Stimulated activated CD4-positive, alpha-beta T cell treated with anti-CD3 and anti-CD28 coated beads, Interleukin-4, amount 100 ng/mL, for 1 hour (primary cell): ENCODE measurements at regions not wholly inside any gene's neighbourhood (a gene's known extent, or its start where the extent isn't known, plus 50 kb on each side); places are given as distances from the start of the nearest gene placed in this dataset.
"Not testable (repeated sequence)": the region's sequence is repeated elsewhere in the genome, so short reads cannot be mapped to it uniquely, and the experiment has no call there.

Experiments
- DNase-seq: peaks from one replicate; pipeline ENCODE4 v3.0.0-alpha.2; 2020

DNA sequence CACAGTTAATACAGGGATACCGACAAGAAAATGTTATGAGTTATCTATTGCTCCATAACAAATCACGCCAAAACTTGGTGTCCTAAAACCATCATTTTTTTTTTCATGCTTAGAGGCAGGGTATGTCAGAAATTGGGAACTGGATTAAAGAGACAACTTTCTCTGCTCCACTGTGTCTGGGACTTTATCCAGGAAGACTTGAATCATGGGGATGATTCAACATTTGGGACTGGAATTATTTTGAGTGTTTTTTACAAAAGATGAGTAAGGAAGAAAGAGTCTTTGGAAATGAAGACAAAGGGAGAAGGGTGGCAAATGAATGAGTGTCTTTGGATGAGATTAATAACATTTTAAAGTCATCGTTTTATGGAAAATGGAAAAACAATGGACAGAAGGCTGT is 1883.7 kb upstream of the C9orf72 start:
- no peak for DNase-seq

DNA sequence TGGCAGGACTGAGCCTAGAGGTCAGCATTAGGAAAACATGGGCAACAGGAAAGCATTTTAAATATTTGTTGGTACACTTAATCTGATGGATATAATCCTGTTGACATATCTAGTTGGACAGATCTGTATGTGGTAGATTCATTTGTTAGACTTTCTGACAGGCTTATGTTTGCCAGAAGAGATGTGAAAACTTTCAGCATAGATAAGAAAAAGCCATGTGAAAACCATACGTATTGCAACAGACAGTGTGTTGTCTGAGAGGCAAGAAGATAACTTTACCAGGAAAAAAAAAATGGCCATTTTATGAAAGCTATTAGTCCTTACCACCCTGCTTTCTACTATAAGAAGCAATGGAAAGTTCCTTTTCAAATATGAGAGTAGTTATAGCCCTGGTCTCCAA is 1902.2 kb upstream of the C9orf72 start:
- DNase-seq, result no peak

DNA sequence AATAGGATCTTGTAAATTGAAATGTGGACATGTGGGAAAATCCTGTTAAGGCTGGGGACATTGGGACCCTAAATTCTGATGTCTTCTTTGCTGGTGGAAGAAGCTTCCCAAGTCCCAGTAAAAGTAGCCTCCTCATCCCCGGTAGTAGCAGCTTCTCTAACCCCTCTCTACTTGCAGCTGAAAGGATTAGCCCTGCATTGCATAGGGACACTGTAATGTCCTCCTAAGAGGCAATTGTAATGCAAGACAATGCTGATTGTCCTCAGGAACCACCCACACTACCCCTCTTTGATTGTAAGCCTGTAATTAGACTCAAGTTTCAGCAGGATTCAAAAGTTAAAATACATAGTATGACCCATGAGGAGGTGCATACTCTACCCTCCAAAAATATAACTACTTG is 1938.4 kb upstream of the C9orf72 start:
- DNase-seq, result no peak

DNA sequence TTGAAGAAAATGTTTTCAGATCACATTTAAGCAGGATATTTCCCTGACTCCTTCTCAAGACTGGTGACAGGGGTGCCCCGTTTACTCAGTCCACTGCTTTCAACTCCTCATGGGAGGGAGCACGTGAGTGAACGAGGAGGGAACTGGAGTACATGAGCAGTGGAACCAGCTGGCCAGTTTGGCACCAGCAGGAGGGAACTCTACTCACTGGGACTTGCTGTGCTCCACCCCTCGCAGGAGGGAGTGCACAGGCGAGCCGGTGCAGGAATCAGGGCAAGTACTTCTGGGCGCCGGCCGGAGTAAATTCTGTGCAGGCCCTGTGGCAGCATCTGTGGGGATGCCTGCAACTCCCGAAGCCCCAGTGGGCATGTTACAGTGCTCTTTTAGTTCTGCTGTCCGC is 1941.1 kb upstream of the C9orf72 start:
- DNase-seq, result no peak

DNA sequence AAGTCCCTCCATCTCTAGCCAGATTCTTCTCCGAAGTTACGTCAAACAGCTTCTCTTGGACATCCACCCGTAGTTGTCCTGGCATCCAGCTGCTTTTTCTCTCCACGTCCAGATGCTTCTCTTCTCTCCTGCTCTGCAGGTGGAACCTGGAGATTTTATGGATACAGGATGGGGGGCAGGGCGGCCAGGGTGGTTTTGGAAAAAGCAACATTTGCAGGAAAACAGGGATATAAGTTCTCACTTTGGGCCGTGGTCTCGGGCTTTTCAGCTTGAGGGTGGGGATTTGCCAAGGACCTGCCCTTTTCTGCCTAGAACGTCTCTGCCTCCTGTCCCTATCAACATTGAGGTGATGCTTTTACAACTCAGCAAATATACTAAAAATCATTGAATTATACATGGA is 1941.6 kb upstream of the C9orf72 start:
- no peak for DNase-seq

DNA sequence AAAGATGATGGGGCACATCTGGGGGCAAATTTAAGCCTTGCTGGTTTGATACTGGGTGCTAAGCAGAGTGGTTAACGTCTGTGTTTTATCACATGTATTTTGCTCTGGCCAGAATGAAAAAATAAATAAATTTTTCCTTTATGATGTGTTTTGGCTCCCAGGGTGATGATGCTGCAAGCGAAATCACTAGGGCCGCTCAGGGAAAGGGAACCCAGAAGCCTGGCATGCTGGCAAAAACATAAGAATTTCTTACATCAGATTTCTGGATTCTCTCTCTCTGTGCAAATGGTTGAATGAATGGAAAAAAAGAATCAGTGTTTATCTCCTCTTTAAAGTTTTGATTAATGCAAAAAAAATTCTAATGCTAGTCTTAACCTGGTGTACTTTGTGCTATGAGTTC is 1975.2 kb upstream of the C9orf72 start:
- DNase-seq, result no peak

DNA sequence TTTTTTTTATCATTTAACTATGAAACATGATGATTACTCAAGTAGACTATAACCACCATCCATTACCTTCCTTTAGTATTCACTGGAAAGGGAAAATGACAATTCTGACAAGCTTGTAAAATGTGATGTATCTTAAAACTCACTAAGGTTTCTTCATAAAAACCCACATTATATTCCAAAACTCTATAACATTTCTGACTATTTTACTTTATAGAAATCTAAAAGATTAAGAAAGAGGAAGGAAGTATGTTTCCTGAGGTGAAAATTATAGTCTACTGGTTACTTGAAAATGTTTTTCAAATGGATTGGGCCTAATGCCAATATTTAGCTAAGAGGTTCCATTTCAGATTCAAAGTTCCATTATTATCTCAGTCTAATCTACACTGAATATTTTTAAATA is 1982.2 kb upstream of the C9orf72 start:
- no peak for DNase-seq

DNA sequence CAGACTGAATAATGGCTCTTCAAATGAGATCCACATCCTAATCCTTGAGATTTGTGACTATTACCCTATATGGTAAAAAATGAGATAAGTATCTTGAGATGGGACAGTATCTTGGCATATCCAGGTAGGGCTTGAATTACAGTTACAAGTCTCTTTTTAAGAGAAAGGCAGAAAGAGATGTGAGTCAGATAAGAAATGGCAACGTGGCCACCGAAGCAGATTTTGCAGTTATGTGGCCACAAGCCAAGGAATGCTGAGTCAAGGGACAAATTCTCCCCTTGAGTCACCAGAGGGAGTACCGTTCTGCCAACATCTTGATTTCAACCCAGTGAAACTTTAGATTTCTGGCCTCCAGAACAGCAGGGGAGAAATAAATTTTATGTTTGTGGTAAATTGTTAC is 1983.0 kb upstream of the C9orf72 start:
- DNase-seq, result no peak

DNA sequence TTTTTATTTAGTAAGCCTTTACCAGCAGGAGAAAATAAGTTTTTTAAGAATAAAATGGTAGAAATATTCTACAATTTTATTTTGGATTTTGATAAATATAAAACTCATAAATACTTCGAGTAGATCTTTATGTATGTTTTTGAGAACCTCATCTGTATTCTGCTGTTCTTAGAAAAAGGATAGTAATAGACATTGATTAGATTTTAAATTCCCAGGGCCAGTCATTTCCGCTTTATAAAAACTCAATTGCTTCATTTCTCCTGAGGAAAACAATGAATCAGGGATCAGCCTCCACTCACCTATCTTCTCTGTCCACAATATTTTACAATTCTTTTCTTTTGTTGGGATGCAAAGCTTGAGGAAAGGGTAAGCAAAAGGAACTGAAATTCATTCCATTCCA is 1983.5 kb upstream of the C9orf72 start:
- no peak for DNase-seq

DNA sequence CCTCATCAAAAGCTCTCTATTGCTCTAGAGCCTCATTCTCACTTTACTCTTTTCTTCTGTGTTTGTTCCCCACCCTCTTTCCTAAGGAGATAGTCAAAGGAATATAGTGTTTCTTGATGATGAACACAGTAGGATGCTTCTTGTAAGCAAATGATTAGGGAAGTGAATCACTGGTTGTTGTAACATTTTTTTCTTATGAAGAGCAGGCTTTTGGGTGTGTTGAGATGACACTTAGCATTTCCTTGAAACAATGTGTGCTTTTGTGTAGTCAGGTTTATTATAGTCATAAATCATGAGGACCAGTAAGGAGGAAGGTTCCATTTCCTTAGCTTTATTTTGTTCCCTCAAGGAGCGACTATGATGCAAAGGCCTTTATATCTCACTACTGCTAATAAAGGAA is 1991.3 kb upstream of the C9orf72 start:
- DNase-seq, result no peak

DNA sequence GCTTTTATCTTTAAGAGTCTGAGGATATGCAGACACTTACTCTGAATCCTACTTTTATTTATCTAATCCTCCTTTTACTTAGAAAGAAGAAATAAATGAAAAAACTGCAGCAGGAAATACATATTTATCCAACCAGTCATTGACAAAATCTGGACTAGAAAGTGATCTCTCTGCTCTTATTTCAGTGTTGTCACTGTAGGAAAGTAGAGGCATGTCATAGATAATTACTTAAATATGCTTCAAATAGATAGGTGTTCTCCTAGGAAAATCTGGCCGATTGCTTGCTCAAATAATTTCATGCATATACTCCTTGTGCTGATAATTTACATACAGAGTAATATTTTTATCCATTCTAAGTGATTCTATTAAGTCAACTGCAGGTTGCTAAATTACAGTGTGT is 2001.9 kb upstream of the C9orf72 start:
- DNase-seq, result no peak

DNA sequence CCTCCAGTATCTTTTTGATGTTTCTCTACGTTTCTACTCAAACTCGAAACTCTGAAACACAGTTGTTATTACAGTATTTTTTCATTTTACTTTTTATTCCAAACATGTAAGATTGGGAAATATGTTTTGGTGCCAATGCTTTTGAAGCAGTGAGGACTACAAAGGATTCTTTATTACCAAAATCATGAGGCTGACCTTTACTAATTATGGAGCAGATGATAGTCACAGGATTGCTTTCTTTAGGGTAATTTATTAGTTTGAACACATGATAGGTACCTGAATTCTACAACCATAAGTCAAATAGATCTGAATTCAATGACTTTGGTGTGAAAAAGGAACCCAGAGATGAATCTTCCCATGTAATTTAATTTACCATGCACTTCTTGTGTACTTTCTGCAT is 2015.1 kb upstream of the C9orf72 start:
- no peak for DNase-seq

DNA sequence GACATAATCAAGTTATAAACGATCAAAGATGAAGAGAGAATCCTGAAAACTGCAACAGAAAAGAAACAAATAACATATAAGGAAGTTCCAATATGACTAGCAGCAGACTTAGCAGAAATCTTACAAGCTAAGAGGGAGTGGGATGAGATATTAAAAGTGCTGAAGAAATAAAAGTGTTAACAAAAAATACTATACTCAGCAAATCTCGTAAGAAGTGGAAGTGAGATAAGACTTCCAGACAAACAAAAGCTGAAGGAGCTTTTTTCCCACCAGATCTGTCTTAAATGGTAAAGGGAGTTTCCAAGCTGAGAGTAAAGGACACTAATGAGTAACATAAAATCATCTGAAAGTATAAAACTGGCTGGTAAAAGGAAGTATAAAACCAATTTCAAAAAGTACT is 2036.0 kb upstream of the C9orf72 start:
- DNase-seq, result no peak

DNA sequence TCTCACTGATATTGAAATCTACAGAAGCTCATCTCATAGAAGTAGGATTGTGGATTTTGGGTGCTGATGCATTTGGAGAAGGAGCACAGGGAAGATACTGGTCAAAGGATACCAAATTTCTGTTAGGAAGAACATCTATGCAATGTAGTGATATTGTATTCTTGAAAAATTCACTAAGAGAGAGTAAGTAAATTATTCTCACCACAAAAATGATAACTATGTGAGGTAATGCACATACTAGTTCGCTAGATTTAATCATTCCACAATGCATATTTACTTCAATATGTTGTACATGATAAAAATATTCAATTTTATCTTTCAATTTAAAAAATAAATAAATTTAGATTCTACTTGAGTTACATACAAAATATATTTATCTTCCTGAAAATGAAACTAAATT is 2040.5 kb upstream of the C9orf72 start:
- DNase-seq, result no peak

DNA sequence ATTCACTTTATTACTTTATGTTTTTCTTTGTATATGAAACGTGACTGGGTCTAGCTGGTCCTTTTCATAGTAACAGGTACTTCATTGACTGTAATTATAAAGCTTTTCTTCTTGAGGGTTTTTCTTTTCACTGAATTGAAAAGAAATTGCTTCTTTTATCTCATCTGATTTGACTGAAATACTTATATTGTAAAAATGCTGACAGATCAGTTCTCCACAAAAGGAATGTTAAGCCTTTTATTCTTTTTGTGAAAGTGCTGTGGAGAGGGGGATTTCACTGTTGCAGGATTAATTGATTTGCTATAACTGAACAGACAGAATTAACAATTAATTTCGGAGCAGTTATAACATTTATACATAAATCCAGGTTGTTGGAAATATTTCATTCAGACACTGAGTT is 2043.6 kb upstream of the C9orf72 start:
- no peak for DNase-seq

DNA sequence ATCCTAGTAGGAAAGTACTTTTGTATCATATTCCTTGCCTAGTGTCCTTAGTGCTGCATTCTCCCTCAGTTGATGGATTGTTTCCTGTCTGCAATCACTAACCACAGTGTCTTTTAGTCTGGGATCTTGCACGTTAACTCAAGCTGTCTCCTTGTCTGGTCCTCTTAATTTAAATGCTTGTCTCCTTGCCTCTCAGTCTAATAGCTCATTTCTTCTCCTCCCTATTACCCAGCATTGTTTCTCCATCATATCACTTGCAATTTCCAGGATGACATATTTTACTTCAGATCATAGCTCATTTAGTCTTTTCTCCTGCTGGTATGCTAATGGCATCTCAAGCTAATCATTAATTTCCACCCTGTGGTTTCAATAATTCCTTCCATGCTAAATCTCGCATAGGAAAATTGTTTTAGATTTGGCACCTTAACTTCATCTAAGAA is 2052.0 kb upstream of the C9orf72 start:
- no peak for DNase-seq

DNA sequence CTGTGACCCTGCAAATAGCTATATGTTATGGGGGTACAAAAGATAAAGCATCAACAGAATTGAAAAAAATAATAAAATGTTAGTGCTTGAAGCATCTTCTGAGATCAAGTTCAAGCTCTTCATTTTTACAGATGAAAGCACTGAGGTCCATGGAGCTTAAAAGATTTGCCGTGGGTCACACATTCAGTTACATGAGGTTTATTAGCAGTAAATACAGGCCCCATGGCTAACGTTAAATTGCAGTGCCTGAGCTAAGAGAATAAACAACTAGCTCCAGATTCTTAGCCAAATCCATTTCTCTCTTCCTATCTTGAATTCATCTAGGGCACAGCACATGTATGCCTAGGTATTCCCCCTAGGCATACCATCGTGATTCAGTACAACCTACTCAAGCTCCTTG is 2052.7 kb upstream of the C9orf72 start:
- DNase-seq, result no peak

DNA sequence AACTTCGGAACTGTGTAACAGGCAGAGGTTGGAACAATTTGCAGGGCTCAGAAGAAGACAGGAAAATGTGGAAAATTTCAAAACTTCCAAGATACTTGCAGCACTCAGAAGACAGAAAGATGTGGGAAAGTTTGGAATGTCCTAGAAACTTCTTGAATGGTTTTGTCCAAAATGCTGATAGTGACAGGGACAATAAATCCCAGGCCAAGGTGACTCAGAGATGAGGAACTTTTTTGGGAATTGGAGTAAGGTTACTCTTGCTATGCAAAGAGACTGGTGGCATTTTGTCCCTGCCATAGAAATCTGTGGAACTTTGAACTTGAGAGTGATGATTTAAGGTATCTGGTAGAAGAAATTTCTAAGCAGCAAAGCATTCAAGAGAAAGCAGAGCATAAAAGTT is 2055.6 kb upstream of the C9orf72 start:
- not testable (repeated sequence) for DNase-seq

DNA sequence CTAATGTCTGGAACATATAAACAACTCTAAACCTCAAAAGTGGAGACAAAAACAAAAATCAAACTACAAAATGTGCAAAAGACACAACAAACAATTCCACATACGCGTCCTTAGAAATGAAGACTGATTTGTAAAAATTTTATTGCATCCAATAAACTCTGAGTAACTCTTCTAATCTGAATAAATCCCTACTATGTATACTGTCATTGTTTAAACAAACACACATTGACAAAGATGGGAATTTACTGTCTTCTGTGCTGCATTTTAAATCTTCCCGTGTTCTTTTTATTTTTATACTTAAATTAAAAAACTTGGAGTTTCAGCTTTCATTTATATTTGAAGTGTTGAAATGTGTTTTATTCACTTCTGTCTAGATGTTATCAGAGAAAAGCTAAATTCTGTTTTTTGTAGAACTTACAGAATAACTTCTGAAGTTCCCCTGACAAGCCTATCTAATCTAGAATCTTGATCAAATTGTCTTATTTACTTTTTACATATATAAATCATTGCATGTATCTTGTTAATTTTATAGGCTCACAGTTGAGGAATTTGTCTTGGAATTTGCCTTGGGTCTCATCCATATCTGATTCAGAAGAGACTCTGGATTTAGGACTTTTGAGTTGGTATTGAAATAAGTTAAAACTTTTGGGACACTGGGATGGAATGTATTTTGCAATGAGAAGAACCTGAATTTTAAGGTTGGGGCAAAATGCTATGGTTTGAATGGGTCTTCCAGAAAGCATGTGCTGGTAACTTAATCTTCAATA is 2064.4 kb upstream of the C9orf72 start:
- DNase-seq, result no peak

DNA sequence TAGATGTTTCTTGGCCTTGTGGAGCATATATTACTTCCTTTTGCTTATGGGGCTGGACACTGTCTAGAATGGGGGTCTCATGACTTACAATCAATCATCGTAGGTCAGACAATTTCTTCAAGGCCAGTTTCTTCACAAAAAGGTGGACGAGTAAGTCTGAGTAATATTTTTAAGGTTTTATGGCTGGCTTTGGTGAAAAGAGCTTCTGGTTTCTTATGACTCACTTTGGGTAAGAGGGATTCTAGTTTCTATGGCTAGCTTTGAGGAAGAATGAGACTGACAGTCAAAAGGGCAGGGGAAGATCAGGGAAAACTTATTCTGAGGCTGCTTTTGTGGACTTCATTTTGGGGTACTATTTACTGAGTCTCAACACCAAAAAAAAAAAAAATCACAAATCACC is 2067.2 kb upstream of the C9orf72 start:
- no peak for DNase-seq

DNA sequence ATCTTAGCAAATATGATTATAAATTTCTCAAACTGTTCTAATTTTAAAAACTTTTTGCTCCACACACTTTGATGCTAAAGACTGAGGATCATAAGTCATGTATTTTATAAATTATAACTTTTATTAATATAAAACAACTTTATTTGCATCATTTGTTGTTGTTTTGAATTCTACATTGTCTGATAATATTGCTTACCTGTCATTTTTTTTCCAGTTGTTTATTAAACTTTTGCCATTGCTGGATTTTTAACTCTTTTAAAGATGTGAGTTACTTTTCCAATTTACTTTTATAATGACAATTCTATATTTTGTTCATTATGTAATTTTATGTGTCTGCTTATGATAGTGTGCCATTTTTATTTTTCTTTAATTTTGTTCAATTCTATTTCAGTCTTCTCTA is 2071.2 kb upstream of the C9orf72 start:
- DNase-seq, result no peak

DNA sequence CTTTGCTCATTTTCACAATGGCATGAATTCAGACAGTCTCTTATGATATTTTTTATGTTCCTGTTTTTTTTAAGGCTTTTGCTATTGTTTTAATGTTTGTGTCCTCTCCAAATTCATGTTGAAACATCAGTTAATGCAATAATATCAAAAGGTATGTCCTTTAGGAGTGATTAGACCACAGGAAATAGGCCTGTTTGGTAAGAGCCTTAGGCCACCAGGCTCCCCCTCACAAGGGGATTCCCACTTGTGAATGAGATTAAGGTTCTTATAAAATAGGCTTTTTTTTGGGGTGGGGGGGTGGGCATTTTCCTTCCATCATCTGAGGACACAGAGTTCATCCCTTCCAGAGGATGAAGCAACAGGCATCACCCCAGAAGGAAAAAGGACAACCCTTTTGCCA is 2074.2 kb upstream of the C9orf72 start:
- no peak for DNase-seq

DNA sequence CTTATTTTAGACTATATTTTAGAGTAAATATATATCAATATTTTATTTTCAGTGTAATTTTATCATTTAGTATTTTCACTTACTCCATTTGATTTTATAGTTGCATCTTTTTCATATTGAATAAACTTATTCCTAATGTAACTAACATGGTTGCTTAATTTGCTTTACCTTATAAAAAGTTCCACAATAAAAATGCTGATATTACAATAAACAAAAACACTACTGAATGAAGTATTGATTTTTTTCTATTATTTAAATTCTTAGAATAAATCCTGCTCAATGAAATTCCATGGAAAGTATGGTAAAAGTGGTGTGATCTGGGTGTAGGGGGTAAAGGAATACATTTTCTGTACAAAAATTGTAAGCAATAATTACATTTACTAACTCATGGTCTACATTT is 2074.9 kb upstream of the C9orf72 start:
- no peak for DNase-seq

DNA sequence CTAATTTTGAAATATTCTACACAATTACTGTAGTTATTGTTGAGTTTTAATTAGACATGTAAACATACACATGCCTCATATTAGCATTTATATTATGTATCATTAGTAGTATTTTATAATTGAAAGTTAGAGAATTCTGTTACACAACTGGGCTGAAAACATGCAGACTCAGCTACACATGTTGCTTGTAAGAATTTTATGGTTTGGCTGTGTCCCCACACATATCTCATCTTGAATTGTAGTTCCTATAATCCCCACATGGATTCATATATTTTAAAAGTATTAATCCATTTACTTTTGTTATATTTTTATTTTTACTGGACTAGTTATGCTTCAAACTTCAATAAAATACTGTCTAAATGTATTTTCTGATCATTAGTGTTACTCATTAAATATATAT is 2075.3 kb upstream of the C9orf72 start:
- no peak for DNase-seq

DNA sequence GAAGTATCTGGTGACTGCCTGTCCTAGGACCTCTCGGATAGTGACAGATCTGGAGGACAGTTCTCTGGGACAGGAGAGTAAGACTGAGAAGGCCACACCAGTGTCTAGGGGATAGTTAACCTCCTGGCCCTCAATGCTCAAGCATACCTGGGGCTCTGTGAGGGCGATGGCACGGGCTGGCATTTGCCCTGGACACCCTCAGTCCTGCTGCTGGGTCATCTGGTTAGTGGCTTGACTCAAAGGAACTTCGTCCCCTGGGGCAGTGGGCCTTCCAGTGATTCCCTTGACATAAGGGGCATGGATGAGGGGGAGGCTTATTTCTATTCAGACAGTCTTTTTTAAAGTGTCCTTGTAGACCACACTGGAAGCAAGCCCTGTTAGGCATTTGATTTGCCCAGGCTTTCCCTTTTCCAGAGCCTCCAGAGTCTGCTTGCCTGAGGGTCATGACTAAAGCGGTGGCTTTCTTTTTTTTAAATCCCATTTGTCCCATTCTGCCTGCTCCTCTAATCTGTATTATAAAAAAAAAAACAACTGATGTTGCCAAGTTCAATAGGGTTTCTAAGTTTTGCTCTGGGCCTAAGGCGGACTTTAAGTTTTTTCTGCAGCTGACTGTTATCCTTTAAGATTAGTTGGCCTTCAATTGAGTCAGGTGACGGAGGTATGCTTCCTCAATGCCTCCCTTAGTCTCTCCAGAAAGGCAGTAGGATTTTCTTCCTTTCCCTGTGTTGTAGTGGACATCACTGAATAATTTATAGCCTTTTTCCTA is 2083.5 kb upstream of the C9orf72 start:
- no peak for DNase-seq
